ENCODE measurements at regions not wholly inside any gene's neighbourhood (a gene's known extent, or its start where the extent isn't known, plus 50 kb on each side); places are given as distances from the start of the nearest gene placed in this dataset.

DNA sequence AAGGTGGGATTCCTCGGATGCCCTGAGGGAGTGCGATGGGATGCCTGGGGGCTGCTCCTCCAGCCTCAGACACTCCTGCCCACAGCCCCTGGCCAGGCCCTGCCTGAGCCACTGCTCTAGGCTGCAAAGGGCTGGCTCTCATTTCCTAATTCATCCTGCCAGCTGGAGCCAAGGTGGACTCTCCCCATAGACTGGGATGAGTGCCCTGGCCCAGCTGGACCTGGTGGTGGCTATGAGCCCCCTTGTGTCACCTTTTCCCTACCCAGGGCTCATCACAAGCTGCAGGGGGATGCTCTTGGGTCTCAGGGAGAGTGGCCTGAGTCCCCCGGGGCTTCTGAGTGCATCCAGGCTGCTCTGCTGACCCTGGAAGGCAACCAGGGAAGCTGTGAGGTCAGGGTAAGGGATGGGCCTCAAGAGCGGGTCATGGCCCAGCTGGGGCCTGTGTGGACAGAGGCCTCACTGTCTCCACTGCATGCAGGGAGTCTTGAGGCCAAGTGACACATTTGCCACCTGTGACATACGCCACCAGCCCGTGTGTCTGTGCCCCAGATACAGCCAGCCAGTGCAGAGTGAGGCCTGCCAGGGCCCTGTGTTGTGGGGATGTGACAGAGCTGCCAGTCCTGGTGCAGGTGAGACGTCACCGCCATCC lies 102.7 kb upstream of the IER5L start:
- Histone ChIP-seq H3K9ac (ENCODE audit: low read depth in 1 of 3, low read length in 3 of 3) (no peak overlapping the region), H3K4me3 (ENCODE audit: low read length in 3 of 3) (no peak overlapping the region), H3K9me3 (ENCODE audit: control insufficient read depth in 3 of 3, low read length in 3 of 3) (no peaks in the 10 kb centered on the region), H3K36me3 (ENCODE audit: control insufficient read depth in 3 of 3, insufficient read depth in 3 of 3, low read length in 3 of 3) (no peaks in the 10 kb centered on the region), H3K27ac (ENCODE audit: low read depth, low read length) (no peak overlapping the region), H3K4me1 (ENCODE audit: control insufficient read depth in 3 of 3, insufficient read depth in 3 of 3, low read length in 3 of 3) (no peaks in the 10 kb centered on the region), H3K27me3 (ENCODE audit: control insufficient read depth in 3 of 3, insufficient read depth in 3 of 3, low read length in 3 of 3) (peaks cover 2 to 6% (median 4%) of the 10 kb centered on the region in 3 donors)

DNA sequence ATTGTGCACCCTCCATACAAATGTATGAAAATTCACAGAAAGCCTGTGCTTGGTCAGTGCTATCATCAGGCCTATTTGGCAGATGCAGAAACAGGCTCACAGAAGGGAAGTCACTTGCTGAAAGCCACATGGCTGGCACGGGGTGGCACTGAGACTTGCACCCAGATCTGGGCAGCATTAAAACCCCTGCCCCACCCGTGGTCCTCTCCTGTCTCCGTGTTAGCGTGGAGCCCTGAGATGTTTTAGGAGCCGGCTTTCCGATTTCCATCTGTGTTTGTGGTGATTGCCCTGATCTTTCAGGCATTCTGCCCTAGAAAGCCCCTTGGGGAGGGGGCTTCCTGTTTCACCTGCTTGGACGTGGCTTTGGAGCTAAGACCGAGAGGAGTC lies 102.2 kb upstream of the IER5L start:
- Histone ChIP-seq H3K9me3 (ENCODE audit: control insufficient read depth in 3 of 3, low read length in 3 of 3) (no peaks in the 10 kb centered on the region), H3K4me1 (ENCODE audit: control insufficient read depth in 3 of 3, insufficient read depth in 3 of 3, low read length in 3 of 3) (no peaks in the 10 kb centered on the region), H3K27me3 (ENCODE audit: control insufficient read depth in 3 of 3, insufficient read depth in 3 of 3, low read length in 3 of 3) (peaks cover 4 to 6% (median 5%) of the 10 kb centered on the region in 3 donors), H3K9ac (ENCODE audit: low read depth in 1 of 3, low read length in 3 of 3) (no peak overlapping the region), H3K4me3 (ENCODE audit: low read length in 3 of 3) (no peak overlapping the region), H3K36me3 (ENCODE audit: control insufficient read depth in 3 of 3, insufficient read depth in 3 of 3, low read length in 3 of 3) (no peaks in the 10 kb centered on the region), H3K27ac (ENCODE audit: low read depth, low read length) (no peak overlapping the region)

DNA sequence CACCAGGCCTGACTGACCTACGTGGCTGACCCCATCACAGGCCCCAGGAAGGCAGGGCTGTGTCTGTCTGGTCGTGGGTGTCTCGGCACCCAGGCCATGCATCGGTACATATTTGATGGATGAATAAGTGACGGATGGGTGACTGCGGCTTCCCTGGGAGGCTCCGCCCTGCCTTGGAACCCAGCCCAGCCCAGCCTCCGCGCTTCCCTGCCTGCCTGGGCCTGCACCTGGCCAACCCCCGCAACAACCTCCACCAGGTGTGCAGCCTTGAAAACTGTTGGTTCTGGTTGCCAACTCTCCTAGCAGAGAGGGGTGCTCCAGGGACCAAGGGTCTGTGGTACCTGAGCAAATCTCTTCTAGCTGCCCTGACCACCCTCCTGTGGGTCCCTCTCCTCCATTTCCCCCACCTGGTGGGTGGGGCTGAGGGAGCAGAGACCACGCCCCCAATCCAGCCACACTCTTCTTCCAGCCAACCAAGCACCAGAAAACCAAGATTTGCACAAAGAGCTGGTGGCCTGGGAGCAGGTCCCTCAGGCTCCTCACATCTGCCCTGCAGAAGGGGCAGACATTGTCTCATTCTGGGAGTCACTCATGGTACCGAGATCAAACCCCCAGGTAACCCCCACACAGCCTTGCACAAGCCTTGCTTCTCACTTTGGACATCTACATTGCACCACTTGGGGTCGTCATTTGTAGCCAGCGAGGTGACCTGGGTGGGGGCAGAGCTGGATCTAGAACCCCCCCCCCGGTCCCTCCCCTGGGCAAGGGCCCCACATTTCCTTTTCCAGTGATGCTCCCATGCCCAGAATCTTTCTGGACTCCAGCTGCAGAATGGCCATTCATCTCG lies 100.6 kb upstream of the IER5L start:
- Histone ChIP-seq H3K36me3 (ENCODE audit: control insufficient read depth in 3 of 3, insufficient read depth in 3 of 3, low read length in 3 of 3) (no peaks in the 10 kb centered on the region), H3K27ac (ENCODE audit: low read depth, low read length) (no peak overlapping the region), H3K9ac (ENCODE audit: low read depth in 1 of 3, low read length in 3 of 3) (no peak overlapping the region), H3K4me1 (ENCODE audit: control insufficient read depth in 3 of 3, insufficient read depth in 3 of 3, low read length in 3 of 3) (no peaks in the 10 kb centered on the region), H3K27me3 (ENCODE audit: control insufficient read depth in 3 of 3, insufficient read depth in 3 of 3, low read length in 3 of 3) (peaks cover 6 to 8% (median 6%) of the 10 kb centered on the region in 3 donors), H3K9me3 (ENCODE audit: control insufficient read depth in 3 of 3, low read length in 3 of 3) (no peaks in the 10 kb centered on the region), H3K4me3 (ENCODE audit: low read length in 3 of 3) (no peak overlapping the region)

DNA sequence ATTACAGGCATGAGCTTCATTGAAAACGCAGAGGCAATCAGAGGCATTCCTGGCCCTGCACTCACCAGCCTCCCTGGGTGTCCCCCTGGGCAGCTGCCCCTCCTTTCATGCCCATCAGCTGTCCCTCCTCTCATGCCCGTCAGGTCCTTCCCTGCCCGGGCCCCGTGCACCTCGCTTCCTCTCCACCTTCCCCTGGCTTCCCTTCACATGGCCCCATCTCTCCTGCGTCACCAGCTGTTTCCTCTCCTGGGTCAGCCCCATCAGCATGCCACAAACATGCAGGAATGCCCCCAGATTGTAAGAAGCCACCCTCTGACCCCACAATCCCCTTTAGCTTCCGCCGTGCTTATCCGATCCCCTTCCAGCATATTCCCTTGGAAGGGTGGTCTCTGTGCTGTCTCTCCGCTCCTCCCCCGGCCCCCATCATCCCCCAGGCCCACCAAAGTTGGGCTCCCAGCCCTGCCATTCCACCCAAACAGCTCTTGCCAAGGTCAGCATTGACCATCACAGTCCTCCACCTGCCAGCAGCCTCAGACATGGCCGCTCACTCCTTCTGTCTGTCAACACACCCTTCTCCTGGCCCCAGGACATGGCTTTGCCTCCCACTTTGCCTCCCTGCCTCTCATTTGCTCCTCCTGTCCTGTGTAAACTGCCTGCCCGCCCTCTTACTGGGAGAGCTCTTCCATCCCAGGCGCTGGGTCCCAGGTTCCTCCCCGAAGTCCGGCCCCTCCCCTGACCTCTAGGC lies 98.6 kb upstream of the IER5L start:
- H3K4me3 ChIP-seq (ENCODE audit: low read length in 3 of 3), result no peak overlapping the region

DNA sequence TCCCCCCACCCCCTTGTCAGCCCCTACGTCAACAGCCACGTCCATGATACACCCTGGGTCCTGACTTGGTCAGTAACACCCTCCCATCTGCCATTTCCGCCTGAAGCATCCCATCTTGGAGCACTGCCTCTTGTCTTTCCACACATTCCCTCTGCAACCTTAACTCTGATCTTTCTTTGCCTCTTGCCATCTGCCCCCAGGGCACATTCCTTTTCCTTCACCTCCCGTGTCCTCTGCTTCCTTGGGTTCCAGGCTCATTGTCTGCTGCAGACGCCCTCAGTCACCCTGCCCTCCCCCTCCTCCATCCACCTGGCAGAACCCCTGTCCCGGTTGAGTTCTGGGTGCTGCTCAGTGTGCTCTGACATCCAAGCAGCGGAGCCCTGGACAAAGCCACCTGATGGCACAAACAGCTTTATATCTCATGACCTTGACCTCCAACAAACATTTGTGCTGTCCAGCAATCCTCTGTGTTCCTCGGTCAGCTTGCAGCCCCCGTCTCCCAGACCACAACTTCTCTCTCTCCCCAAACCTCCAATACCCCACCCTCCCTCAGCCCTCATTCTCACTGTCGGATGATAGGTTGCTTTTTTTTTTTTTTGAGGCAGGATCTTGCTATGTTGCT lies 97.7 kb upstream of the IER5L start:
- H3K27ac ChIP-seq (ENCODE audit: low read depth, low read length), result no peak overlapping the region
- H3K27me3 ChIP-seq (ENCODE audit: control insufficient read depth in 3 of 3, insufficient read depth in 3 of 3, low read length in 3 of 3), result peaks cover 6 to 10% (median 8%) of the 10 kb centered on the region in 3 donors
- H3K4me1 ChIP-seq (ENCODE audit: control insufficient read depth in 3 of 3, insufficient read depth in 3 of 3, low read length in 3 of 3), result no peaks in the 10 kb centered on the region
- H3K36me3 ChIP-seq (ENCODE audit: control insufficient read depth in 3 of 3, insufficient read depth in 3 of 3, low read length in 3 of 3), result no peaks in the 10 kb centered on the region
- no peaks in the 10 kb centered on the region for H3K9me3 ChIP-seq (ENCODE audit: control insufficient read depth in 3 of 3, low read length in 3 of 3)
- H3K4me3 ChIP-seq (ENCODE audit: low read length in 3 of 3), result no peak overlapping the region
- H3K9ac ChIP-seq (ENCODE audit: low read depth in 1 of 3, low read length in 3 of 3), result no peak overlapping the region

More for the DNA sequence above, 98.6 kb upstream of the IER5L start:
- H3K9me3 ChIP-seq (ENCODE audit: control insufficient read depth in 3 of 3, low read length in 3 of 3), result no peaks in the 10 kb centered on the region
- no peaks in the 10 kb centered on the region for H3K36me3 ChIP-seq (ENCODE audit: control insufficient read depth in 3 of 3, insufficient read depth in 3 of 3, low read length in 3 of 3)
- no peaks in the 10 kb centered on the region for H3K4me1 ChIP-seq (ENCODE audit: control insufficient read depth in 3 of 3, insufficient read depth in 3 of 3, low read length in 3 of 3)
- H3K9ac ChIP-seq (ENCODE audit: low read depth in 1 of 3, low read length in 3 of 3), result no peak overlapping the region
- H3K27ac ChIP-seq (ENCODE audit: low read depth, low read length), result no peak overlapping the region
- peaks cover 6 to 10% (median 8%) of the 10 kb centered on the region in 3 donors for H3K27me3 ChIP-seq (ENCODE audit: control insufficient read depth in 3 of 3, insufficient read depth in 3 of 3, low read length in 3 of 3)

DNA sequence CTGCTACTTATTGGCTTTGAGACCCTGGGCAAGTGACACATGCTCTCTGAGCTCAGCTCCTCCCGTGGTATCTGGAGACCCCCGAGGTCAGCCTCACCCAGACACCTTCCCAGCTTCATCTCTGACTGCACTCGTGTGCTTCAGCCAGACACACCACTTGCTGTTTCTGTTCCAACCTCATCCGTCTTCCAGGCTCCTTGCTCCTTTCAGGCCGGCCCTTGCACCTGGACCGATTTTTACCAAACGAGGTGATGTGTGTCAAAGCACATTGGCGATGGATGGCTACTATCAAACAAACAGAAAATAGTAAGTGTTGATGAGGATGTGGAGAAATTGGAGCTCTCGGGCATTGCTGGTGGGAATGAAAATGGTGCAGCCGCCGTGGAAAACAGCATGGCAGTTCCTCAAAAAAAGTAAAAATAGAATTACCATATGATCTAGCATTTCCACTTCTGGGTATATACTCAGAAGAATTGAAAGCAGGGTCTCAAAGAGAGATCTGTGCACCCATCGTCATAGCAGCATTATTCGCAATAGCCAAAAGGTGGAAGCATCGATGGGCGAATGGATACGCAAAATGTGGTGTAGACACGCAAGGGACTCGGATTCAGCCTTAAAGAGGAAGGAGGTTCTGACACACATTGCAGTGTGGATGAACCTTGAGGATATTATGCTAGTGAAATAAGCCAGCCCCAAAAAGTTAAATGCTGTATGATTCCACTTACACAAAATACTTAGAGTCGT lies 96.1 kb upstream of the IER5L start:
- Histone ChIP-seq H3K36me3 (ENCODE audit: control insufficient read depth in 3 of 3, insufficient read depth in 3 of 3, low read length in 3 of 3) (no peaks in the 10 kb centered on the region), H3K9ac (ENCODE audit: low read depth in 1 of 3, low read length in 3 of 3) (no peak overlapping the region), H3K27me3 (ENCODE audit: control insufficient read depth in 3 of 3, insufficient read depth in 3 of 3, low read length in 3 of 3) (peaks cover 6 to 10% (median 8%) of the 10 kb centered on the region in 3 donors), H3K4me1 (ENCODE audit: control insufficient read depth in 3 of 3, insufficient read depth in 3 of 3, low read length in 3 of 3) (no peaks in the 10 kb centered on the region), H3K27ac (ENCODE audit: low read depth, low read length) (no peak overlapping the region), H3K9me3 (ENCODE audit: control insufficient read depth in 3 of 3, low read length in 3 of 3) (no peaks in the 10 kb centered on the region), H3K4me3 (ENCODE audit: low read length in 3 of 3) (no peak overlapping the region)

DNA sequence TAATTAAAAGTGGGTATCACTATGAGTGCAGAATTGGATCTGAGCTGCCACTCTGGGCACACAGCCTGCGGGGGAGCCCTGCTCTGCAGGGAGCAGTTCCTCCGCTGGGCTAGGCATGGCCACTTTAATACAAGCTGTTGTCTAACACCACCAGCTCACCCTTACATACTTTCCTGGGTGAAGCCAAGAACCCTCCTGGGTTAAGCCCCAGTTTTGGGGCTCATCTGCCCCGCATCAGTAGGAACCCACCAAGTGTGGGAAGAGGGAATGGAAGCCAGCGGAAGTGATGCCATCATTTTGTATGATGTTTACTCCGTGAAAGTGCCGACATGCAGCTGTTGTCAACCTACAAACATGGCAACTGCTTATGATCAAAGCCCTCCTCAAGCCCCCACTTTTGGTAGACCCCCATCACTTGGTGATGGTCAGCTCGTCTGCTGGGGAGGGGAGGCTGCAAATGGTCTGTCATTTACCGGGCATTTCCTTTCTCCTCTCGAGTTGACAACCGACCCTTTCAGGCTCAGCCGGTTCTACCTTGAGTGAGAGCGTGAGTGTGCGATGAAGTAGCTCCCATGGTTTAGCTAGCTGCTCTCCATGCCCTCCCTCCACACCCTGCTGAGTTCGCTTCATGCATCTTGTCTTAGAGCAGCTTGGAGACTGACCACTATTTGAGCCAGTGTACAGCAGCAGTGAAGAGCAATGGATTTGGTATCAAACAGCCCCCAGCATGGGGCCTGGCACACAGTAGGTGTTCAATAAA lies 95.3 kb upstream of the IER5L start:
- Histone ChIP-seq H3K27ac (ENCODE audit: low read depth, low read length) (no peak overlapping the region), H3K4me1 (ENCODE audit: control insufficient read depth in 3 of 3, insufficient read depth in 3 of 3, low read length in 3 of 3) (no peaks in the 10 kb centered on the region), H3K4me3 (ENCODE audit: low read length in 3 of 3) (no peak overlapping the region), H3K9ac (ENCODE audit: low read depth in 1 of 3, low read length in 3 of 3) (no peak overlapping the region), H3K27me3 (ENCODE audit: control insufficient read depth in 3 of 3, insufficient read depth in 3 of 3, low read length in 3 of 3) (peaks cover 6 to 10% (median 8%) of the 10 kb centered on the region in 3 donors), H3K9me3 (ENCODE audit: control insufficient read depth in 3 of 3, low read length in 3 of 3) (no peaks in the 10 kb centered on the region), H3K36me3 (ENCODE audit: control insufficient read depth in 3 of 3, insufficient read depth in 3 of 3, low read length in 3 of 3) (no peaks in the 10 kb centered on the region)

DNA sequence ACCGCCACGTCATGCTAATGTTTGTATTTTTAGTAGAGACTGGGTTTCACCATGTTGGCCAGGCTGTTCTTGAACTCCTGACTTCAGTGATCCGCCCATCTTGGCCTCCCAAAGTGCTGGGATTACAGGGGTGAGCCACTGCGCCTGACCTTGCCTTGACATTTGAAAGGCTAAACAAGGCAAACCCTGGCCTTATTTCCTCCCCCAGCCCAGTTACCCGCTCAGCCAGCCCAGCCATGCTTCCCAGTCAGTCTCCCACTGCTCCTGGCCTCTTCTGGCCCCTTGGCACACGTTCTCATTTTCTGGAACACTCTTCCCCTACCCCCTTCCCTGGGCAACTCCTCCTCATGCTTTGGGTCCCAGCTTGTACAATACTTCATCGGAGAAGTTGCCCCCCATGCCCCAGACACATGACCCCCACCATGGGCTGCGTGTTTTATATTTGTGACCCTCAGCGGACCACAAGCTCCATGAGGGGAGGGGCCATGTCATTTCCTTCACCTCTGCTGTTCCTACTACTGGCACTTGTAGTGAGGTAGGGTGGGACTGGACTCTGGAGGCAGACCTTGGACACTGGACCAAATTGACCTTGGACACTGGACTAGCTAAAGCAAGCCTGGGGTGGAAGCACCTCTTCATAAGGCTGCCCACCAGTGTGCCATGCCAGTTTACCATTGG lies 94.4 kb upstream of the IER5L start:
- H3K4me1 ChIP-seq (ENCODE audit: control insufficient read depth in 3 of 3, insufficient read depth in 3 of 3, low read length in 3 of 3), result no peaks in the 10 kb centered on the region
- no peaks in the 10 kb centered on the region for H3K36me3 ChIP-seq (ENCODE audit: control insufficient read depth in 3 of 3, insufficient read depth in 3 of 3, low read length in 3 of 3)
- peaks cover 6 to 10% (median 8%) of the 10 kb centered on the region in 3 donors for H3K27me3 ChIP-seq (ENCODE audit: control insufficient read depth in 3 of 3, insufficient read depth in 3 of 3, low read length in 3 of 3)
- H3K27ac ChIP-seq (ENCODE audit: low read depth, low read length), result no peak overlapping the region
- no peaks in the 10 kb centered on the region for H3K9me3 ChIP-seq (ENCODE audit: control insufficient read depth in 3 of 3, low read length in 3 of 3)
- no peak overlapping the region for H3K4me3 ChIP-seq (ENCODE audit: low read length in 3 of 3)
- H3K9ac ChIP-seq (ENCODE audit: low read depth in 1 of 3, low read length in 3 of 3), result no peak overlapping the region

All from skeletal muscle tissue (tissue), 3 donors.